NT2/D1 (cell line): ENCODE measurements at regions not wholly inside any gene's neighbourhood (a gene's known extent, or its start where the extent isn't known, plus 50 kb on each side); places are given as distances from the start of the nearest gene placed in this dataset.

Experiments used
- YY1 ChIP-seq: IDR thresholded peaks from 2 replicates; pipeline ENCODE4 v1.6.1; 2011; ENCODE audit not compliant: insufficient read length, insufficient read depth
- ZNF274 ChIP-seq: IDR thresholded peaks from 2 replicates; pipeline ENCODE4 v1.6.1; 2011; ENCODE audit warnings: mild to moderate bottlenecking, low read depth, low read length

DNA sequence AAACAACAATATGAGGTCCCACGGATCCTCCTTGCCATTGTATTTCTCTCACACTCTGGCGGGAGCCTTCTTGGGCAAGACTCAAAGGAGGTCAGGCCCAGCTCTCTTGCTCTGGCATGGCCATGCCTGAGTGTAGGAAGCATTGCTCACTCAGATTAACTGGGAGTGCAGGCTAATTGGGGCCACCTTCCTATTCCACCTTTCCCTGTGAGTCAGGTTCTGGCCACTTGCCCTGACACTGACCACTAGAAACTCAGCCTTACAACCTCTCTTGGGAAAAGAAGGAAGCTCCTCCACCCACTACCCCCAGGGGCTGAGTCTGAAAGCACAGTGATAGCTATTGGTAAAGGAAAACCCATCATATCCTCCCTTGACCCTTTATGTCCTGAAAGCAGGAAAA, 121.8 kb upstream of the NTM start:
- TF ChIP-seq ZNF274 (no peak), YY1 (no peak)
